Activated CD4-positive, CD25-positive, alpha-beta regulatory T cell treated with anti-CD3 and anti-CD28 coated beads, Interleukin-2, amount 50 U/mL, for 72 hours (primary cell): ENCODE measurements at regions not wholly inside any gene's neighbourhood (a gene's known extent, or its start where the extent isn't known, plus 50 kb on each side); places are given as distances from the start of the nearest gene placed in this dataset.

Experiments used
- DNase-seq: peaks from one replicate; pipeline ENCODE4 v3.0.0; 2021

GRCh38 chr9:78568774-78569173 is 271.8 kb downstream of the PSAT1 start:
- no peak for DNase-seq

- no peak for DNase-seq
These were observed 275.3 kb downstream of the PSAT1 start for GRCh38 chr9:78572266-78572665.

- no peak for DNase-seq
These were observed 276.3 kb downstream of the PSAT1 start for GRCh38 chr9:78573205-78573604.

GRCh38 chr9:78573669-78574068 is 276.7 kb downstream of the PSAT1 start:
- DNase-seq = no peak

GRCh38 chr9:78574354-78575045 is 277.6 kb downstream of the PSAT1 start:
- DNase-seq = no peak

- DNase-seq = no peak
These were observed 278.2 kb downstream of the PSAT1 start for GRCh38 chr9:78575081-78575480.

GRCh38 chr9:78575771-78576170 is 278.8 kb downstream of the PSAT1 start:
- DNase-seq = no peak

GRCh38 chr9:78577156-78577906 is 280.4 kb downstream of the PSAT1 start:
- no peak for DNase-seq

- no peak for DNase-seq
These were observed 281.1 kb downstream of the PSAT1 start for GRCh38 chr9:78578072-78578471.

GRCh38 chr9:78582821-78583220 is 285.9 kb downstream of the PSAT1 start:
- no peak for DNase-seq

GRCh38 chr9:78584589-78584988 is 287.7 kb downstream of the PSAT1 start:
- no peak for DNase-seq

- no peak for DNase-seq
These were observed 289.0 kb downstream of the PSAT1 start for GRCh38 chr9:78585909-78586308.

GRCh38 chr9:78590068-78590467 is 293.1 kb downstream of the PSAT1 start:
- DNase-seq = no peak

- DNase-seq = no peak
These were observed 295.9 kb downstream of the PSAT1 start for GRCh38 chr9:78592811-78593210.

GRCh38 chr9:78595200-78595945 is 298.4 kb downstream of the PSAT1 start:
- DNase-seq = no peak

GRCh38 chr9:78596346-78596745 is 299.4 kb downstream of the PSAT1 start:
- no peak for DNase-seq

- no peak for DNase-seq
These were observed 301.2 kb downstream of the PSAT1 start for GRCh38 chr9:78598120-78598519.

GRCh38 chr9:78599926-78600325 is 303.0 kb downstream of the PSAT1 start:
- DNase-seq = no peak

GRCh38 chr9:78601957-78602565 is 305.1 kb downstream of the PSAT1 start:
- DNase-seq = no peak

- no peak for DNase-seq
These were observed 308.4 kb downstream of the PSAT1 start for GRCh38 chr9:78605041-78606000.

GRCh38 chr9:78606001-78606379 is 309.1 kb downstream of the PSAT1 start:
- no peak for DNase-seq

GRCh38 chr9:78607853-78608252 is 310.9 kb downstream of the PSAT1 start:
- no peak for DNase-seq
